GM20431 (cell line): ENCODE measurements at regions not wholly inside any gene's neighbourhood (a gene's known extent, or its start where the extent isn't known, plus 50 kb on each side); places are given as distances from the start of the nearest gene placed in this dataset.

Source experiments
- in situ Hi-C: fragments of 300-500 bp; cut with MseI, MboI; formaldehyde crosslinking; loops from one replicate; pipeline ENCODE4 v1.15.0; 2020; ENCODE audit warnings: low sequenced_read_pairs; ENCODE audit not compliant: unreplicated experiment

DNA sequence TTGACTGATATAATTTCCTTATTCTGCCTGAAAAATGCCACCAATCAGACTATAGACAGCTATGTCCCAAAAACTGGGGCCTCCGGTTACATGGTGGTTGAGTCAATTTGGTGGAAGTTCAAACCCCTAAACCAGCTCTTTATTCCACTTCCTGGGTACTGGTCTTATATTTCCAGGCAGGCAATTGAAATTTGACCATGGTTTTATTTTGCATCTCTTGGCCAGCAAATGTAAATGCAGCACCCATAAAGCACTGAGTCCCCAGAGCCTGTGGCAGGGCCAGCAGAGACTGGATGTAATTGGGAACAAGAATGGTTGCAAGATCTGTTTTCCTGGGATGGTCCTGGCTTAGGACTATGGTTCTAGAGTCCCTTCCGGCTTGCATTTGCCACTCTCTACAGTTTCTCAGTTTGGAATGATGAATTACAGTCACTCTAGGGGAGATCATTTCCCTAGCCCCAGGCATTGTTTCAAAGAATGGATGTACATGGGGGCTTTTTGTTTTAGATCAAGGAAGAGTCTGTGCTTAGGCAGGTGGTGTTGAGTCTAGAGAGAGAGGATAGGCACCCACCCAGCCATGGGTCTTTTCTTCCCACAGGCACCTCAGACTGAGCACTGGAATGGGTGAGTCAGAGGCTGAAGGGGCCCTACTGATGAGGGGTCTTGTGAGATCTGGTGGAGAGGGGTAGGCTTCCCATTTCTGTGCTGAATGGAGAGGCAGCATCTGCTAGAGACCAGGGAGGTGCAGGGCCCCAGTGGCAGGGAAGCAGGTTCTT, 108.4 kb upstream of the CDC42EP3 start:
- in situ Hi-C loops: no loop called here

DNA sequence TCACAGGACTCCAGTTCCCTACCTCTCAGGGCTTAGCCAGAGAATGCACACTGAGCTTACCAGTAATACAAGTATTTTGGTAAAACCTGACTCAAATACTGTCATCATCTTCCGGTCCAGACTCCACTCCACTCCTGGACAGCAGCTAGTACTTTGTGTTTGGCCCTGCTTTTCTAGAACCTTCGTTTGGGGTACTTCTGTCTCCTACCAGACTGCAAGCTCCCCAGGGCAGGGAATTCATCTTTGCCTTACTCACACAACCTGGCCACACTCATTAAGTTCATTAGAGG, 108.9 kb upstream of the CDC42EP3 start:
- in situ Hi-C loops: no loop called here

DNA sequence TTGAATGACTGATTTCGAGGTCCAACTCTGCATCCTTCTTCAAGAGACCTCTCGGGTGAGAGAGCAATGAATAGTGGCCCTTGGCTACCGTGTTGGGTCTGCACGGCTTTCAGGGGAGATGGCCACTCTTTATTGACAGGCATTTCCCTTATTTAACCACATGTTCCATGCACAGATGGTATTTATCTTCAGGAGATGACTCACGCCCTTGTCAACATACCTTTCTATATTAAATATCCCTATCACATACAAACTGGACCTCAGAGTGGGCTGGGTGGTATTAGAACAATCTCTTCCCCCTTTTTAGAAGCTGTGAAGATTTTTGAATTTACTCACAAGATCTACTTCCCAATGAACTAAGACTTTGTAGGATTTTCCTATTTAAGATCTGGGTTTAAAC, 109.6 kb upstream of the CDC42EP3 start:
- in situ Hi-C loops: no loop called here

DNA sequence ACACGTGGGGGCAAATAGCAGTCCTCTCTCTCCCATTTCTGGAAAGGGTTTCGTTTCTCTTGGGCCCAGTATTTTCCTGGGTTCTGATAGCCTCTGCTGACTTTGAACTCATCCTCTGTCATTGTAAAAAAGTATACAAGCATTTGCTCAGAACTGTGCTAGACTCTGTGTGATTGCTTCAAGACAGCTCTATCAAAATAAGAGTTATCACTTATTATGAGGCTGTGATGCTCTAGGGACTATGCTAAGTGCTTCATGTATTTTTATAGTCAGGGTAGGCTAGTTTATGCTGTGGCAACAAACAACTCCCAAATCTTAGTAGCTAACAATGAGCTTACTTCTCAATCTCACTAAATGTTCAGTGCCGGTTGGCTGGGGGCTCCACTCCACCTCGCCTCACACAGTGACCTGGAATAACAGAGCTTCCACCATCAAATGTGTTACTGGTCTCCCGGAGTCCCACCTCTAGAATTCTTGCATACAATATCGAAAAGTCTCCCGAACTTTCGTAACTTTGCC, 110.8 kb upstream of the CDC42EP3 start:
- in situ Hi-C loops: no loop called here

DNA sequence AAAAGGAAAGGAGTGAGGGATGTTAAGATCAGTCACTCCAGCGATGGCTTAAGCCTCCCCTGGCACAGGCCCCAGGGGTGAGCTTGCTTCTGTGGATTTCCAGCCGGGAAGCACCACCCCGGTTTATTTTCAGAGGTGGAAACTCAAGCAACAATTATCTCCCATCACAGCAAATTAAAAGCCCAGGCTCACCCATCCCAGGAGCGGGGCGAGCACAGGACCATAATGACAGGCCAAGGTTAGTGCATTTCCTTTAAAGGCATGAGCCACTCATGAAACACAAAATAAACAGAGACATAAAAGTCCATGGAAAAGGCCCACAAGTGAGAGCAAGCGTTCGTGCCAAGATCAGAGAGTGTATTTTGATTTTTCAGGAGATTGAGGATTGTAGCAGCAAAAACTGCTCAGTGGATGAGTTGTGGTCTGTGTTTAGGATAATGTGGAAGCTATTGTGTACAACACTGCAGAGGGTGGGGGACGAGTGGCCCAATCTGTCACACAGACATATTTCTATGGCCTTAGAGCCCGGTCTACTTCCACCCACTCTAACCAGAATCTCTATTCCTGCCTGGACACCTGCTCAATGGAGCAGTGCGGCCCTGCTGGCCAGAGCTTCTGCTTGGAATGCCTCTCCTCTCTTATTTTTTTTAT, 111.4 kb upstream of the CDC42EP3 start:
- in situ Hi-C loops: no loop called here

DNA sequence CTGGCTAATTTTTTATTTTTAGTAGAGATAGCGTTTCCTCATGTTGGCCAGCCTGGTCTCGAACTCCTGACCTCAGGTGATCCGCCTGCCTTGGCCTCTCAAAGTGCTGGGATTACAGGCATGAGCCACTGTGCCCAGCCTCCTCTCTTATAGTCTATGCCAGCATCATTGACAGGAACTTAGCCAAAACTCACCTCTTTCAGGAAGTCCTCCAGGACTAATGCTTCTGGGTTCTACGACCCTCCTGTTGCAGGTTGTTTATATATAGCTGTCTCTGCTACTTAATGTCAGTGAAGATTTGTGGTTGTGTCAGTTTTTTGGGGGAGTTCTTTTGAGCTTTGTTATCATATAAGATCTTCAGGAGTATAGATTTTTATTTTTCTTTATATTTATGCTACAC, 112.1 kb upstream of the CDC42EP3 start:
- in situ Hi-C loops: no loop called here

DNA sequence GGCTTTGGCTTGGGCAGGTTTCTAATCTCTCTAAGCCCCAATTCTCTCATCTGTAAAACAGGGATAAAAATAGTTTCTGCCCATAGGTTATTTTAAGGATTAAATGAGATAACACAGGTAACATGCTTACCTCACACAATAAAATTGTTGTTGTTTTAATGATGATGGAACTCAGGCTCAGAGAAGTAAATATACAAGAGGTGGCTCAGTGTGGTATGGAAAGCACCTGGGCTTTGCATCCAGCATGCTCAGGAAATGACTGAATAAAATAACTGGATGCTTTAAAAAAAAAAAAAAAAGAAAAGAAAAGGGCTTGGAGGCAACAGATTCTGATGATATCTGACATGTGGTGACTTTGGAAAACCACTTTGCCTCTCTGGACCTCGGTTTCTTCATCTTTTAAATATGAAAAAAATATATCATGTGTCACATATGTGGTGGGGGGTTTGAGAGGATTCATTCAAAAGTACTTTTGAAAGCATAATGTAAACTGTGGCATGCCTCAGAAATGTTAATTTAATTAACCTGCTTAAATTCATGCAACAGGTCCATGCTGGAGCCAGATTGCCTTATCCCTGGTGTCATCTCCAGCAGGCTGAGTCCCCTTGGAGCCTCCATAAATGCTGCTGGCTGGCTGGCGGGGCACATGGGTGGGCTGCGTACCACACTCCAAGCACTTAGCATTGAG, 112.8 kb upstream of the CDC42EP3 start:
- in situ Hi-C loops: no loop called here

DNA sequence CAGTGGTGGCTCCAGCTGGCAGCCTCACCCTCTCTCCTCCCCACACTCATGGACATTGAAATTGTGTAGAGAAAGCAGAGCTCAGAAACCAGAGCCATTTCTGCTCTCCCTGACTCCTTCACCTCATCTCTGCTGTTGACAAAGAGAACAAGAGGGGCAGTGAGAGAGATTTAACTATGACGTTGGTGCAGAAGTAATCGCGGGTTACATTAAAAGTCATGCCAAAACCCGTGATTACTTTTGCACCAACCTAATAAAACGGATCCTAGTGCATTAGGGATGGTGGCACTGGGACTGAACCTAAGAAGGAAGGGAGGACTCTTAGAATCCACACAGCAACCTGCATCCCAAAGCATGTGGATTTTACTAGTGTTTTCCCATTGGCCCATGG, 113.3 kb upstream of the CDC42EP3 start:
- in situ Hi-C loops: no loop called here

DNA sequence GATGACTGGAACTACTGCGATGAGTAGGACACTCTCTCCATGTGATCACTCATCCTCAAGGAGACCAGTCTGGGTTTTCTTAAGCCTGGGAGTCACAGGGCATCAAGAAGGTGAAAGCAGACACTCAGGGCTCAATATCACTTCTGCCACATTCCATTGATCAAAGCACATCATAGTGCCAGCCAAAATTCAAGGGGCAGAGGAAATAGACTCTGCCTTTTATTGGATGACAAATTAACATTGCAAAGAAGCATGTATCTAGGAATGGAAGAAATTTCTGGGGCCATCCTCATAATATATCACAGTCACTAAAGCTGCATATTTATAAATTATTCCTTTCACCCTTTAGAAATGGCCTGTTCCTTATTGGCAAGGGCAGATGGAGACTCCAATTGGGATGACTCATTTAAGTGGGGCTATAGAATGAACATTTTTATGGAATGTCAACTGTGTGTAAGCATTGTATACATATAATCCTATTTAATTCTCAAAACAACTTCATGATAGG, 114.8 kb upstream of the CDC42EP3 start:
- in situ Hi-C loops: no loop called here

DNA sequence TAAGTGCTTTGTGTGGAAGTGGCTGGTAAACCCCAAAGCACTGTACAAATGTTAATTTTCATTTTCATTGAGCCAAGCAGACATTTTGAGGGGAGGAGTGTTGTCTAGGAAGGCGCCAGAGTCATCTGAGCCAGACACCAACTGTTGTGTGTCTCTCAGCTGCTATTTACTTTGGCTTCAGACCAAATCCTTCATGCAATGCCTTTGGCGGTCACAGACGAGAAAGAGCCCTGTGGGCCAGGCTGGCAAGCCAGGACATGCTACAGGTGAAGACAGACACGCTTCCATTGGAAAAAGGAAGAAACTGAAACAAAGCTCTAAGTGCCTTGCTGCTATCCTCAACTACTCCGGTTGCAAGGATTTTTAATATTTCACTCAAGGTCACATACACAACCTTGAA, 115.4 kb upstream of the CDC42EP3 start:
- in situ Hi-C loops: no loop called here

DNA sequence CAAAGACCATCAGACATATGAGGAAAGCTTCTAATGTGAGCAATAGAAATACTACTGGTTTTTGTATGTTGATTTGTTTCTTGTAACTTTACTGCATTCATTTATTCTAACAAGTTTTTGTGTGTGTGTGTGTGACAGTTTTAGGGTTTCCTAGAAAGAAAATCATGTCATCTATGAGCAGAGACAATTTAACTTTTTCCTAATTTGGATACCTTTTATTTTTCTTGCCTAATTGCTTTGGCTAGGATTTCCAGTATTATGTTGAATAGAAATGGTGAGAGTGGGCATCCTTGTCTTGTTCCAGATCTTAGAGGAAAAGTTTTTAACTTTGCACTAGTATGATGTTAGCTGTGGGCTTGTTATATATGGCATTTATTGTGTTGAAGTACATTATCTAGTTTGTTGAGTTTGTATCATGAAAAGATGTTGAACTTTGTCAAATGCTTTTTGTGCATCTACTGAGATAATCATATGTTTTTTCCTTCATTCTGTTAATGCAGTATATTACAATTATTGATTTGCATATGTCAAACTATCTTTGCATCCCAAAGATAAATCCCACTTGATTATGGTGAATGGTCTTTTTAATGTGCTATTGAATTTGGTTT, 117.3 kb upstream of the CDC42EP3 start:
- in situ Hi-C loops: no loop called here

DNA sequence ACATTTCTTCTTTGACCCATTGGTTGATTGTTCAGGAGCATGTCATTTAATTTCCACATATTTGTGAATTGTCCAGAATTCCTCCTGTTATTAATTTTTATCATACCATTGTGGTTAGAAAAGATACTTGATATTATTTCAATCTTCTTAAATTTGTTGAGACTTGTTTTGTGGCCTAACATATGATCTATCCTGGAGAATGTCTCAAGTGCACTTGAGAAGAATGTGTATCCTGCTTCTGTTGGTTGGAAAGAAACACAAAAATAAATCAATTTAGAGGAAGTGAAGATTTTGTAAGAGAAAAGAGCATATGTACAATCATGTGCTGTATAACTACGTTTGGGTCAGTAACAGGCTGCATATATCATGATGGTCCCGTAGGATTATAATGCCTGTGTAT, 118.6 kb upstream of the CDC42EP3 start:
- in situ Hi-C loops: no loop called here

DNA sequence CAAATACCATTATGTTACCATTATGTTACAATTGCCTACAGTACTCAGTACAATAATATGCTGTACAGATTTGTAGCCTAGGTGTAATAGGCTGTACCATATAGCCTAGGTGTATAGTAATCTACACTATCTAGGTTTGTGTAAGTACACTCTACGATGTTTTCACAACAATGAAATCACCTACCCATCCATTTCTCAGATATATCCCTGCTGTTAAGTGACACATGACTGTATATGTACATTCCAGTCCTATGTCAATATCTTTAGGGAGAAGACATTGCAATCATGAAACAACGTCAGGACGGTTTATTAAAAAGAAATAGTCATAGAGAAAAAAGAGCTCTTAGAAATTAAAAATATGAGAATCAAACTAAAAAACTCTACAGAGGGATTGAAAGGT, 119.0 kb upstream of the CDC42EP3 start:
- in situ Hi-C loops: no loop called here

DNA sequence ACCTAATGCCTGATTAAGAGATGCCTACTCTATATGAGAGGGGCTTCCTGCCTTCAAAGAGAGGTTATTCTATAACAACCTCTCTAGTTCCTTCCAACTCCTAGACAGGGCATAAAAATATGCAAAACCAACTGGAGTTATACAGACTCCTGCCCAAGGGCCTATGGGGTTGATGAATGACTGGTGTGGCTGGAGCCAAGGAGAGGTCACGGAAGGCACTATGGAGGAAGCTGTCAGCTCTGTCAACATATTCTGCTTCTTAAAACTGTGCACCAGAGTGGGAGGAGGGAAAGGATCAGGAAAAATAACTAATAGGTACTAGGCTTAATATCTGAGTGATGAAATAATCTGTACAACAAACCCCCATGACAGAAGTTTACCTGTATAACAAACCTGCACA, 120.9 kb upstream of the CDC42EP3 start:
- in situ Hi-C loops: no loop called here

DNA sequence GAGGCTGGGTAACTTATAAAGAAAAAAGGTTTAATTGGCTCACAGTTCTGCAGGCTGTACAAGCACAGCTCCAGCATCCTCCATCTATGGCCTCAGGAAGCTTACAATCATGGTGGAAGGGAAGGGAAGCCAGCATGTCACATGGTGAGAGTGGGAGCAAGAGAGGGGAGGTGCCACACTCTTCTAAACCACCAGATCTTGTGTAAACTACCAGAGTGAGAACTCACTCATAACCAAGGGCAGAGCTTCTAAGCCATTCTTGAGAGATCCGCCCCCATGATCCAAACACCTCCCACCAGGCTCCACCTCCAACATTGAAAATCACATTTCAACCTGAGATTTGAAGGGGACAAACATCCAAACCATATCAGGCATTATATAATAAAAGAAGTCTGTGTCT, 121.6 kb upstream of the CDC42EP3 start:
- in situ Hi-C loops: no loop called here

DNA sequence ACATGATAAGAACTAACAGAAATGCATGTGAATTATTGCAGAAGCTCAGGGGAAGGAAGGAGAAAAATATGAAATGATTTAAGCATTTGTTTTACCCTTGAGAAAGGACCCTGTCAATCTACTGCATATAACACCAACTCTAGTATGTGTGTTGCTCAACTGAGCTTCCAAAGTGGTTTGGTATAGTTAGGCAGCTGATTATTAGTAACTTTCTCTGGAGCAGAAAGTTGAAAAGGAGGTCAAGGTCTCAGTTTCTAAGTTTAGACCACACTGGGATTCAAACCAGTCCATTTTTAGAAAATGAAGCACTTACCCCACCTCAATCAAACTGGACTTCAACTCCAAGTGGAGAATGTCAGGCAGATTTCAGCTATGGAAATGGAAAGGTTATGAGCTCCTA, 123.3 kb upstream of the CDC42EP3 start:
- in situ Hi-C loops: no loop called here

DNA sequence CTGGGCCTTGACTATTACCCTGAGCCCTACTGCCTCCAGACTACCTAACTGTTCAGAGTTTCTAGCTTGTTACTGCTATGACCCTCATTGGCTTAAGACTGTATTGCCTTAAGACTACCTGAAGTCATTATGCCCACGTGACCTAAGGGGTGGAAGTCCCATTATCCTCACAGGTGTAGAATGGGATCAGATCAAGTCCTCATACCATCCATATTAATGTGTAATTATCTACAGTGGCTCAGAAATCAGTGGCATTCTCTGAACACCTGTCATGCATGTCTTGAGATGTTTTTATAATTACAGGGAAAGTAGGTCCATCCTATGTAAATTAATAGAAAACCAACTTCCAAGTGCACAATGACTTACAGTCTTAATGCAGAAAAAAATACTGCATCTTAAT, 124.0 kb upstream of the CDC42EP3 start:
- in situ Hi-C loops: no loop called here

DNA sequence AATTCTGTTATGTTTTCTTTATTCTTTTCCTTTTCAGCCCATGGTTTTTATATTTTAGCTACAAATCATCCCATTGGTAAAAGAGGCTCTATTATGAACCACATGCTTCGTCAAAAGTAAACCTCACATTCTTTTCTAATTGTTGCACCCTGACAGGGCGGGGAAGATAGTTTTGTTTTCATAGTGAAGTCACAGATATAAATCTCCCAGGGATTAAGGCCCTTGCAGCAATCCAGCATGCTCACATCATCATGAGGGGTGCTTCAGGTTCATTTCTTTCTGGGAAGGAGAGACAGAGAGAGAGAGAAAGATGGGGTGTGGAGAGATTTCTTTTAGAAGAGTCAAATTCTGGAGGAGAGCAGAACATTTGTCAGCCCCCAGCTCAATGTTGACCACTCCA, 124.5 kb upstream of the CDC42EP3 start:
- in situ Hi-C loops: no loop called here

DNA sequence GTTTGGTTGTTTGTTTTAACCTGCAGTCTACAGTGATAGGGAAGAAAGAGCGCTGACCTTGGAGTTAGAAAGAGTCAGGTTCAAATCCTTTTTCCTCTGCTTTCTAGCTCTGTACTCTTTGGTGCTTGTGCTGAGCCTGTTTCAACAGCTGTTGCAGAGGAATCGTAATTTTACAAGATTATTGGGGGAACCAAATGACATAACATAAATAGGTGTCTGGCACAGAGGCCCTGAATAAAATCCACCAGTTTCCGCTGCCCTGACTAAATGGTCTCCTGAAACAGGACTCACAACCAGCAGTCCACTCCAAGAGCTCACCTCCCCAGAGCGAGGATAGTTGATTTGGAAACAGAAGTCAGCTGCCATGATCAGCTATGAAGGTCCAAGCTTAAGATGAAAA, 125.0 kb upstream of the CDC42EP3 start:
- in situ Hi-C loops: no loop called here

DNA sequence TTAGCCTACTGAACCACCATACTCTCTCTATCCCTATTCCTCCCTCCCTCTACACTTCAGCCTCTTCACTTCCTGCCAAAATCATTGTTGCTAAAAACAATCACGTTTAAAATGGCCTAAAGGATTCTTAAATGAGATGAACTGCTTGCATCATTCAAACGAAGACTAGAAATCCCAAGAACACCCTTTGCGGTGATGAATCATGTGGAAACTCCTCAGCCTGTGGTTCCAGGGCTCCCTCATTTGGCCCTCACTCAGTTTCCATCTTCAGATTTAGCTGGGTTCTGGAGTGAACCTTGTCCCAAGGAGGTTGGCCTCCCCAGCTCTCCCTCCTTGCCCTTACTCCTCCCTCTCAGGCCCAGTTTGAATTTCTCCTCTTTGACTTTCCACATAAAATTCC, 125.6 kb upstream of the CDC42EP3 start:
- in situ Hi-C loops: no loop called here
